ENCODE measurements at regions not wholly inside any gene's neighbourhood (a gene's known extent, or its start where the extent isn't known, plus 50 kb on each side); places are given as distances from the start of the nearest gene placed in this dataset.

- Histone ChIP-seq H3K27me3 (replicated peaks; ENCODE audit: control insufficient read depth, insufficient read depth, low read length) (no peaks in the 10 kb centered on the region; the same call in 1 of the 2 replicates), H3K36me3 (ENCODE audit: control insufficient read depth, insufficient read depth, low read length) (no peaks in the 10 kb centered on the region), H3K4me3 (replicated peaks; ENCODE audit: low read depth, low read length) (no peak overlapping the region)
- TF ChIP-seq CTCF (IDR thresholded peaks at IDR 0.05; ENCODE audit: insufficient read depth, low read length, poor library complexity, severe bottlenecking), result no peak
- DNase-seq (ENCODE audit: extremely low read depth, insufficient read length), result no peak
Observed at GRCh38 chr2:121132762-121133107, 152.3 kb downstream of the TFCP2L1 start.

GRCh38 chr2:121133551-121134319 is 151.3 kb downstream of the TFCP2L1 start:
- no peak for DNase-seq (ENCODE audit: extremely low read depth, insufficient read length)
- H3K27me3 ChIP-seq (replicated peaks; ENCODE audit: control insufficient read depth, insufficient read depth, low read length), result no peaks in the 10 kb centered on the region
- no peaks in the 10 kb centered on the region for H3K36me3 ChIP-seq (ENCODE audit: control insufficient read depth, insufficient read depth, low read length)
- TF ChIP-seq CTCF (IDR thresholded peaks at IDR 0.05; ENCODE audit: insufficient read depth, low read length, poor library complexity, severe bottlenecking), result no peak
- no peak overlapping the region for H3K4me3 ChIP-seq (replicated peaks; ENCODE audit: low read depth, low read length)

- no peak for TF ChIP-seq CTCF (IDR thresholded peaks at IDR 0.05; ENCODE audit: insufficient read depth, low read length, poor library complexity, severe bottlenecking)
- no peak for DNase-seq (ENCODE audit: extremely low read depth, insufficient read length)
- no peaks in the 10 kb centered on the region for H3K27me3 ChIP-seq (replicated peaks; ENCODE audit: control insufficient read depth, insufficient read depth, low read length)
- H3K36me3 ChIP-seq (ENCODE audit: control insufficient read depth, insufficient read depth, low read length), result no peaks in the 10 kb centered on the region
- H3K4me3 ChIP-seq (replicated peaks; ENCODE audit: low read depth, low read length), result no peak overlapping the region
Observed at GRCh38 chr2:121134728-121135127, 150.3 kb downstream of the TFCP2L1 start.

- Histone ChIP-seq H3K4me3 (replicated peaks; ENCODE audit: low read depth, low read length) (no peak overlapping the region), H3K36me3 (ENCODE audit: control insufficient read depth, insufficient read depth, low read length) (no peaks in the 10 kb centered on the region), H3K27me3 (replicated peaks; ENCODE audit: control insufficient read depth, insufficient read depth, low read length) (no peaks in the 10 kb centered on the region)
- DNase-seq (ENCODE audit: extremely low read depth, insufficient read length), result no peak
- no peak for TF ChIP-seq CTCF (IDR thresholded peaks at IDR 0.05; ENCODE audit: insufficient read depth, low read length, poor library complexity, severe bottlenecking)
Observed at GRCh38 chr2:121135168-121135853, 149.7 kb downstream of the TFCP2L1 start.

- Histone ChIP-seq H3K27me3 (replicated peaks; ENCODE audit: control insufficient read depth, insufficient read depth, low read length) (no peaks in the 10 kb centered on the region), H3K4me3 (replicated peaks; ENCODE audit: low read depth, low read length) (no peak overlapping the region), H3K36me3 (ENCODE audit: control insufficient read depth, insufficient read depth, low read length) (no peaks in the 10 kb centered on the region)
- no peak for DNase-seq (ENCODE audit: extremely low read depth, insufficient read length)
- TF ChIP-seq CTCF (IDR thresholded peaks at IDR 0.05; ENCODE audit: insufficient read depth, low read length, poor library complexity, severe bottlenecking), result no peak
Observed at GRCh38 chr2:121136323-121136722, 148.7 kb downstream of the TFCP2L1 start.

All from GM06990 (cell line).